ENCODE measurements at regions not wholly inside any gene's neighbourhood (a gene's known extent, or its start where the extent isn't known, plus 50 kb on each side); places are given as distances from the start of the nearest gene placed in this dataset.

DNA sequence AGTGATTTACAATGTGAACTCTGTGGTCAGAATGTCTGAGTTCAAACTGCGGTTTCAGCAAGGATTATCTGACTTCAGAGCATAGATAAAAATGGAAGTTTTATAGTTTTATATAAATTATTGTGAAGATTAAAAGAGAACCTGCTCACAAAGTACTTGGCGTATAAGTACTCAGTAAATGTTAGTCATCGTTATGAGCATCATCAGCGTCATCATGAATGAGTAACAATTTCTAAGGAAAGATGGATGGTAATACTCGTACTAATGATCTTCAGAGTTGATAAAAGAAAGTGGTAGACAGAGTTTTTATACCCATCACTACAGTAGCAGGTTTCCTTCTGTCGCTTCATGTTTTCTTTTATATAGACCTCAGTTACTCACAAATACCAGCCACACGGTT, 341.8 kb downstream of the RAP2B start:
- TF ChIP-seq, protein P1, sequence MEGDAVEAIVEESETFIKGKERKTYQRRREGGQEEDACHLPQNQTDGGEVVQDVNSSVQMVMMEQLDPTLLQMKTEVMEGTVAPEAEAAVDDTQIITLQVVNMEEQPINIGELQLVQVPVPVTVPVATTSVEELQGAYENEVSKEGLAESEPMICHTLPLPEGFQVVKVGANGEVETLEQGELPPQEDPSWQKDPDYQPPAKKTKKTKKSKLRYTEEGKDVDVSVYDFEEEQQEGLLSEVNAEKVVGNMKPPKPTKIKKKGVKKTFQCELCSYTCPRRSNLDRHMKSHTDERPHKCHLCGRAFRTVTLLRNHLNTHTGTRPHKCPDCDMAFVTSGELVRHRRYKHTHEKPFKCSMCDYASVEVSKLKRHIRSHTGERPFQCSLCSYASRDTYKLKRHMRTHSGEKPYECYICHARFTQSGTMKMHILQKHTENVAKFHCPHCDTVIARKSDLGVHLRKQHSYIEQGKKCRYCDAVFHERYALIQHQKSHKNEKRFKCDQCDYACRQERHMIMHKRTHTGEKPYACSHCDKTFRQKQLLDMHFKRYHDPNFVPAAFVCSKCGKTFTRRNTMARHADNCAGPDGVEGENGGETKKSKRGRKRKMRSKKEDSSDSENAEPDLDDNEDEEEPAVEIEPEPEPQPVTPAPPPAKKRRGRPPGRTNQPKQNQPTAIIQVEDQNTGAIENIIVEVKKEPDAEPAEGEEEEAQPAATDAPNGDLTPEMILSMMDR (tag by site-specific recombination; IDR thresholded peaks at IDR 0.05), result no peak
- TF ChIP-seq, protein P2, sequence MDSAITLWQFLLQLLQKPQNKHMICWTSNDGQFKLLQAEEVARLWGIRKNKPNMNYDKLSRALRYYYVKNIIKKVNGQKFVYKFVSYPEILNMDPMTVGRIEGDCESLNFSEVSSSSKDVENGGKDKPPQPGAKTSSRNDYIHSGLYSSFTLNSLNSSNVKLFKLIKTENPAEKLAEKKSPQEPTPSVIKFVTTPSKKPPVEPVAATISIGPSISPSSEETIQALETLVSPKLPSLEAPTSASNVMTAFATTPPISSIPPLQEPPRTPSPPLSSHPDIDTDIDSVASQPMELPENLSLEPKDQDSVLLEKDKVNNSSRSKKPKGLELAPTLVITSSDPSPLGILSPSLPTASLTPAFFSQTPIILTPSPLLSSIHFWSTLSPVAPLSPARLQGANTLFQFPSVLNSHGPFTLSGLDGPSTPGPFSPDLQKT (IDR thresholded peaks at IDR 0.05; ENCODE audit: borderline replicate concordance, low read depth, low read length), result no peak
- TF ChIP-seq, protein P3, sequence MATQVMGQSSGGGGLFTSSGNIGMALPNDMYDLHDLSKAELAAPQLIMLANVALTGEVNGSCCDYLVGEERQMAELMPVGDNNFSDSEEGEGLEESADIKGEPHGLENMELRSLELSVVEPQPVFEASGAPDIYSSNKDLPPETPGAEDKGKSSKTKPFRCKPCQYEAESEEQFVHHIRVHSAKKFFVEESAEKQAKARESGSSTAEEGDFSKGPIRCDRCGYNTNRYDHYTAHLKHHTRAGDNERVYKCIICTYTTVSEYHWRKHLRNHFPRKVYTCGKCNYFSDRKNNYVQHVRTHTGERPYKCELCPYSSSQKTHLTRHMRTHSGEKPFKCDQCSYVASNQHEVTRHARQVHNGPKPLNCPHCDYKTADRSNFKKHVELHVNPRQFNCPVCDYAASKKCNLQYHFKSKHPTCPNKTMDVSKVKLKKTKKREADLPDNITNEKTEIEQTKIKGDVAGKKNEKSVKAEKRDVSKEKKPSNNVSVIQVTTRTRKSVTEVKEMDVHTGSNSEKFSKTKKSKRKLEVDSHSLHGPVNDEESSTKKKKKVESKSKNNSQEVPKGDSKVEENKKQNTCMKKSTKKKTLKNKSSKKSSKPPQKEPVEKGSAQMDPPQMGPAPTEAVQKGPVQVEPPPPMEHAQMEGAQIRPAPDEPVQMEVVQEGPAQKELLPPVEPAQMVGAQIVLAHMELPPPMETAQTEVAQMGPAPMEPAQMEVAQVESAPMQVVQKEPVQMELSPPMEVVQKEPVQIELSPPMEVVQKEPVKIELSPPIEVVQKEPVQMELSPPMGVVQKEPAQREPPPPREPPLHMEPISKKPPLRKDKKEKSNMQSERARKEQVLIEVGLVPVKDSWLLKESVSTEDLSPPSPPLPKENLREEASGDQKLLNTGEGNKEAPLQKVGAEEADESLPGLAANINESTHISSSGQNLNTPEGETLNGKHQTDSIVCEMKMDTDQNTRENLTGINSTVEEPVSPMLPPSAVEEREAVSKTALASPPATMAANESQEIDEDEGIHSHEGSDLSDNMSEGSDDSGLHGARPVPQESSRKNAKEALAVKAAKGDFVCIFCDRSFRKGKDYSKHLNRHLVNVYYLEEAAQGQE (tag by site-specific recombination; IDR thresholded peaks at IDR 0.05), result no peak
- TF ChIP-seq REPIN1 (tag by site-specific recombination; IDR thresholded peaks at IDR 0.05; ENCODE audit: low read depth), result no peak
- TF ChIP-seq ZBTB7A (tag by site-specific recombination; IDR thresholded peaks at IDR 0.05; ENCODE audit: low read depth), result no peak
- TF ChIP-seq ZFP37 (tag by site-specific recombination; IDR thresholded peaks at IDR 0.05), result no peak
- no peak for TF ChIP-seq ZNF146 (tag by site-specific recombination; IDR thresholded peaks at IDR 0.05)
- TF ChIP-seq ZSCAN16 (tag by site-specific recombination; IDR thresholded peaks at IDR 0.05), result no peak
- TF ChIP-seq, protein P4, sequence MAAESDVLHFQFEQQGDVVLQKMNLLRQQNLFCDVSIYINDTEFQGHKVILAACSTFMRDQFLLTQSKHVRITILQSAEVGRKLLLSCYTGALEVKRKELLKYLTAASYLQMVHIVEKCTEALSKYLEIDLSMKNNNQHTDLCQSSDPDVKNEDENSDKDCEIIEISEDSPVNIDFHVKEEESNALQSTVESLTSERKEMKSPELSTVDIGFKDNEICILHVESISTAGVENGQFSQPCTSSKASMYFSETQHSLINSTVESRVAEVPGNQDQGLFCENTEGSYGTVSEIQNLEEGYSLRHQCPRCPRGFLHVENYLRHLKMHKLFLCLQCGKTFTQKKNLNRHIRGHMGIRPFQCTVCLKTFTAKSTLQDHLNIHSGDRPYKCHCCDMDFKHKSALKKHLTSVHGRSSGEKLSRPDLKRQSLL (tag by site-specific recombination; IDR thresholded peaks at IDR 0.05), result no peak
- no peak for TF ChIP-seq ZNF677 (tag by site-specific recombination; IDR thresholded peaks at IDR 0.05)
- TF ChIP-seq, protein P5, sequence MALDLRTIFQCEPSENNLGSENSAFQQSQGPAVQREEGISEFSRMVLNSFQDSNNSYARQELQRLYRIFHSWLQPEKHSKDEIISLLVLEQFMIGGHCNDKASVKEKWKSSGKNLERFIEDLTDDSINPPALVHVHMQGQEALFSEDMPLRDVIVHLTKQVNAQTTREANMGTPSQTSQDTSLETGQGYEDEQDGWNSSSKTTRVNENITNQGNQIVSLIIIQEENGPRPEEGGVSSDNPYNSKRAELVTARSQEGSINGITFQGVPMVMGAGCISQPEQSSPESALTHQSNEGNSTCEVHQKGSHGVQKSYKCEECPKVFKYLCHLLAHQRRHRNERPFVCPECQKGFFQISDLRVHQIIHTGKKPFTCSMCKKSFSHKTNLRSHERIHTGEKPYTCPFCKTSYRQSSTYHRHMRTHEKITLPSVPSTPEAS (tag by site-specific recombination; IDR thresholded peaks at IDR 0.05), result no peak

Measured in HEK293 (cell line).